DMS114 treated with DMSO at 0.1 percent for 48 hours (cell line): ENCODE measurements at regions not wholly inside any gene's neighbourhood (a gene's known extent, or its start where the extent isn't known, plus 50 kb on each side); places are given as distances from the start of the nearest gene placed in this dataset.

Source experiments
- DNase-seq: peaks from one replicate; lab custom pipeline; 2025; ENCODE audit not compliant: unreplicated experiment; lab: John Stamatoyannopoulos, UW

GRCh38 chr14:97336179-97336578, 539.0 kb downstream of the VRK1 start:
- no peak for DNase-seq

- no peak for DNase-seq
These were observed 539.6 kb downstream of the VRK1 start for GRCh38 chr14:97336816-97337215.

- DNase-seq, result no peak
These were observed 540.1 kb downstream of the VRK1 start for GRCh38 chr14:97337267-97337666.

GRCh38 chr14:97337670-97338069, 540.5 kb downstream of the VRK1 start:
- no peak for DNase-seq

GRCh38 chr14:97344666-97345065, 547.5 kb downstream of the VRK1 start:
- DNase-seq, result no peak

GRCh38 chr14:97346675-97347074, 549.5 kb downstream of the VRK1 start:
- DNase-seq, result no peak

- no peak for DNase-seq
These were observed 552.3 kb downstream of the VRK1 start for GRCh38 chr14:97349463-97349862.

- no peak for DNase-seq
These were observed 552.8 kb downstream of the VRK1 start for GRCh38 chr14:97349946-97350345.

GRCh38 chr14:97350415-97350814, 553.2 kb downstream of the VRK1 start:
- no peak for DNase-seq

- no peak for DNase-seq
These were observed 553.9 kb downstream of the VRK1 start for GRCh38 chr14:97350894-97351731.

- no peak for DNase-seq
These were observed 555.9 kb downstream of the VRK1 start for GRCh38 chr14:97353102-97353501.

GRCh38 chr14:97354119-97354722, 557.0 kb downstream of the VRK1 start:
- DNase-seq, result no peak

GRCh38 chr14:97359341-97359740, 562.2 kb downstream of the VRK1 start:
- no peak for DNase-seq

- no peak for DNase-seq
These were observed 564.0 kb downstream of the VRK1 start for GRCh38 chr14:97361181-97361580.

GRCh38 chr14:97361958-97362357, 564.8 kb downstream of the VRK1 start:
- no peak for DNase-seq

GRCh38 chr14:97366400-97366799, 569.2 kb downstream of the VRK1 start:
- no peak for DNase-seq

- no peak for DNase-seq
These were observed 570.1 kb downstream of the VRK1 start for GRCh38 chr14:97367278-97367677.

- no peak for DNase-seq
These were observed 570.9 kb downstream of the VRK1 start for GRCh38 chr14:97368049-97368448.

- no peak for DNase-seq
These were observed 571.9 kb downstream of the VRK1 start for GRCh38 chr14:97368900-97369564.

- no peak for DNase-seq
These were observed 572.7 kb downstream of the VRK1 start for GRCh38 chr14:97369901-97370300.

- DNase-seq, result no peak
These were observed 579.1 kb downstream of the VRK1 start for GRCh38 chr14:97376310-97376709.

- no peak for DNase-seq
These were observed 580.4 kb downstream of the VRK1 start for GRCh38 chr14:97377550-97377949.
